Trophoblast cell (in vitro differentiated cells and primary cell): ENCODE measurements at regions not wholly inside any gene's neighbourhood (a gene's known extent, or its start where the extent isn't known, plus 50 kb on each side); places are given as distances from the start of the nearest gene placed in this dataset.

Experiments
- DNase-seq, 2 donors: peaks; one replicate each; pipeline ENCODE4 v3.0.0-alpha.2; 2016
- H2AFZ ChIP-seq: 2 replicates; pipeline ENCODE4 v1.6.1; 2013; ENCODE audit warnings: low read length, moderate library complexity, mild to moderate bottlenecking; ENCODE audit not compliant: insufficient read depth, poor library complexity
- H2AK5ac ChIP-seq: 2 replicates; pipeline ENCODE4 v1.6.1; 2013; ENCODE audit warnings: mild to moderate bottlenecking, low read length
- H2BK120ac ChIP-seq: 2 replicates; pipeline ENCODE4 v1.6.1; 2013; ENCODE audit warnings: low read length, mild to moderate bottlenecking, moderate library complexity; ENCODE audit not compliant: insufficient read depth, poor library complexity
- H2BK12ac ChIP-seq: 2 replicates; pipeline ENCODE4 v1.6.1; 2013; ENCODE audit warnings: mild to moderate bottlenecking, low read length, moderate library complexity
- H2BK5ac ChIP-seq: 2 replicates; pipeline ENCODE4 v1.6.1; 2013; ENCODE audit warnings: low read length, low read depth, moderate library complexity, mild to moderate bottlenecking; ENCODE audit not compliant: poor library complexity
- H3K14ac ChIP-seq: 2 replicates; pipeline ENCODE4 v1.6.1; 2013; ENCODE audit warnings: mild to moderate bottlenecking, low read length
- H3K18ac ChIP-seq: 2 replicates; pipeline ENCODE4 v1.6.1; 2013; ENCODE audit warnings: mild to moderate bottlenecking, low read length
- H3K23ac ChIP-seq: 2 replicates; pipeline ENCODE4 v1.6.1; 2013; ENCODE audit warnings: low read length
- H3K27ac ChIP-seq: 2 replicates; pipeline ENCODE4 v1.5.1; 2013; ENCODE audit warnings: low read depth, mild to moderate bottlenecking, inconsistent platforms, low read length, moderate library complexity
- H3K27me3 ChIP-seq: 2 replicates; pipeline ENCODE4 v1.6.1; 2013; ENCODE audit warnings: inconsistent platforms, mild to moderate bottlenecking, low read length, moderate library complexity; ENCODE audit not compliant: insufficient read depth
- H3K36me3 ChIP-seq, 2 experiments: 1 replicate in 1 of 2; 2 replicates in 1 of 2; pipeline ENCODE4 v1.6.1; 2013; ENCODE audit warnings: low read length in 2 of 2, mild to moderate bottlenecking in 2 of 2, moderate library complexity in 1 of 2; ENCODE audit not compliant: insufficient read depth in 2 of 2, control insufficient read depth in 1 of 2
- H3K4ac ChIP-seq: 2 replicates; pipeline ENCODE4 v1.6.1; 2013; ENCODE audit warnings: low read depth, mild to moderate bottlenecking, low read length, moderate library complexity
- H3K4me1 ChIP-seq, 2 experiments: 1 replicate in 1 of 2; 2 replicates in 1 of 2; pipeline ENCODE4 v1.6.1; 2013; ENCODE audit warnings: low read length in 2 of 2, mild to moderate bottlenecking in 2 of 2, moderate library complexity in 1 of 2; ENCODE audit not compliant: insufficient read depth in 2 of 2, control insufficient read depth in 1 of 2
- H3K4me2 ChIP-seq: 2 replicates; pipeline ENCODE4 v1.6.1; 2013; ENCODE audit warnings: inconsistent platforms, mild to moderate bottlenecking, low read length, moderate library complexity
- H3K4me3 ChIP-seq: 2 replicates; pipeline ENCODE4 v1.5.1; 2013; ENCODE audit warnings: mild to moderate bottlenecking, low read depth, low read length, inconsistent platforms
- H3K79me1 ChIP-seq: one replicate; pipeline ENCODE4 v1.6.1; 2013; ENCODE audit warnings: low read length
- H3K79me2 ChIP-seq: 2 replicates; pipeline ENCODE4 v1.6.1; 2013; ENCODE audit warnings: low read length, mild to moderate bottlenecking; ENCODE audit not compliant: control insufficient read depth, insufficient read depth, poor library complexity
- H3K9ac ChIP-seq: 2 replicates; pipeline ENCODE4 v1.6.1; 2013; ENCODE audit warnings: mild to moderate bottlenecking, low read length
- H3K9me3 ChIP-seq: 2 replicates; pipeline ENCODE4 v1.6.1; 2013; ENCODE audit warnings: low read depth, mild to moderate bottlenecking, control low read depth, inconsistent platforms, low read length; ENCODE audit not compliant: insufficient read depth
- H4K12ac ChIP-seq: 2 replicates; pipeline ENCODE4 v1.6.1; 2013; ENCODE audit warnings: low read depth, mild to moderate bottlenecking, low read length, moderate library complexity
- H4K8ac ChIP-seq: 2 replicates; pipeline ENCODE4 v1.6.1; 2013; ENCODE audit warnings: low read depth, mild to moderate bottlenecking, low read length, moderate library complexity
- H4K91ac ChIP-seq: one replicate; pipeline ENCODE4 v1.6.1; 2013; ENCODE audit warnings: low read depth, mild to moderate bottlenecking, low read length, moderate library complexity
- WGBS: extraction: QIAGEN DNeasy Blood & Tissue Kit; methylation state at CpG from one replicate; pipeline ENCODE4 v1.1.7; 2013; ENCODE audit warnings: missing lambda C conversion rate; ENCODE audit not compliant: insufficient read length, insufficient coverage; ENCODE audit errors: extremely low coverage; 5-methylcytosine and 5-hydroxymethylcytosine counted together

DNA sequence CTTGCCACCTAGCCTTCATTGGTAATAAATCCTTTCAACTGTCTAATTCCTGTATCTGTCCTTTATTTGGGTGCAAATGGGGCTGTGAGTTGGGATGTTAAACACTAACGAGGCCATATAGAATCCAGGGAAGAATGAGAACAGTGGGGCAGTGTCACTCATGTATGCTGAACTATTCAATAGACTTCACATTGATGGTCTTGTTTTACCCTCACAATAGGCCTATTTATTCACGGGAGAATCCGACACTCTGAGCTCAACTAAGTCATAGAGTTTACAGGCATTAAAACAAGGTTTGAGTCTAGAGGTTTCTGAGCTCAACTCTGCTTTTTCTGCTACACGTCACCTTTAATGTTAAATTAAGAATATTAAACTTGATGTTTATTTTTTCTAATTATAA is 421.6 kb downstream of the SOX11 start:
- H3K9me3 ChIP-seq: no peaks in the 10 kb centered on the region
- no peaks in the 10 kb centered on the region for H3K79me1 ChIP-seq
- no peak overlapping the region for H3K9ac ChIP-seq
- H2BK12ac ChIP-seq: no peak overlapping the region
- H4K91ac ChIP-seq: no peak overlapping the region
- no peak overlapping the region for H2AFZ ChIP-seq
- no peak overlapping the region for H4K12ac ChIP-seq
- no peaks in the 10 kb centered on the region for H3K79me2 ChIP-seq
- H3K27me3 ChIP-seq: no peaks in the 10 kb centered on the region
- H4K8ac ChIP-seq: no peak overlapping the region
- no peak overlapping the region for H3K4me3 ChIP-seq
- H3K27ac ChIP-seq: no peak overlapping the region
- no peak overlapping the region for H3K4me2 ChIP-seq
- WGBS: no CpG with 5 or more reads among the region's 4 CpGs
- H2AK5ac ChIP-seq: no peak overlapping the region
- H3K18ac ChIP-seq: no peak overlapping the region
- H2BK120ac ChIP-seq: no peak overlapping the region
- H3K4ac ChIP-seq: no peak overlapping the region
- H3K4me1 ChIP-seq: peaks cover 2 to 5% of the 10 kb centered on the region in 2 experiments
- no peak for DNase-seq
- H3K23ac ChIP-seq: no peak overlapping the region
- no peak overlapping the region for H2BK5ac ChIP-seq
- no peak overlapping the region for H3K14ac ChIP-seq
- no peaks in the 10 kb centered on the region for H3K36me3 ChIP-seq

DNA sequence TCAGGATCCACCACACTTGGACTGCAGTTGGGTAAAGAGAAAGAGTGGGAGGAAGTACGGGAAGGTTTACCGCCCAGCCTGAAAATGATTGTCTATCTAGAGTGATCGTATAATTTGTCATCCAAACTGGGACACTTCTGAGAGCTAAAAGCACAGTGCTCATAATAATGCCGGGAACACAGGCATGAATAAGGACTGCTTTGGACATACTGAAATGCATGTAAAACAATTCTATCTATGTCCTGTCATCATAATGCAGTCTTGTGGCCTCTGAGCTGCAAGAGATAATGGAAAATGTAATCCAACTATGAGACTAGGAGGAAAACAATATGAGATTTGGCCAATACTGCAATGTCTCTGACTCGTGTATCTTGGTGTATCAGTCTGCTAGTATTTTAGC is 435.5 kb downstream of the SOX11 start:
- Histone ChIP-seq H2BK12ac (no peak overlapping the region), H2BK5ac (no peak overlapping the region), H3K4me3 (no peak overlapping the region), H3K4me1 (no peaks in the 10 kb centered on the region), H3K9me3 (peaks cover 2% of the 10 kb centered on the region), H3K36me3 (no peaks in the 10 kb centered on the region), H3K79me1 (no peaks in the 10 kb centered on the region), H3K18ac (no peak overlapping the region), H3K4ac (no peak overlapping the region), H3K27me3 (no peaks in the 10 kb centered on the region), H3K9ac (no peak overlapping the region), H4K12ac (no peak overlapping the region), H3K79me2 (no peaks in the 10 kb centered on the region), H3K4me2 (no peak overlapping the region), H2AK5ac (no peak overlapping the region), H3K23ac (no peak overlapping the region), H4K8ac (no peak overlapping the region), H3K27ac (no peak overlapping the region), H4K91ac (no peak overlapping the region), H2AFZ (no peak overlapping the region), H3K14ac (no peak overlapping the region), H2BK120ac (no peak overlapping the region)
- no peak for DNase-seq
- WGBS: no CpG with 5 or more reads among the region's 5 CpGs

DNA sequence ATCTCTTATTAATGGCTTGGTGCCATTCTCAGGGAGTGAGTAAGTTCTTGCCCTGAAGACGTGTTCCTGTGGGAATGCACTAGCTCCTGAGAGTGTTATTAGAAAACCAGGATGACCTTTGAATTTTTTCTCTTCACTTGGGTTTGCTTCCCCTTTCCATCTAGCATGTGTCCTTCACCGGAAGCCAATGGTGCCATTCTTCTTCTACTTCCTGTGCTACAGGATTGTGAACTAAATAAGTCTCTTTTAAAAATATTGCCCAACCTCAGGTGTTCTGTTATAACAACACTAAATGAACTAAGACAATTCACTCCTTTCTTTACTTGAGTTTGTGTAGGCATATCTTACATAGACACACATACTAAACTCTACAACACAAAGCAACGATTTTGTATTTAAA is 447.0 kb downstream of the SOX11 start:
- Histone ChIP-seq H2BK12ac (no peak overlapping the region), H3K4me3 (no peak overlapping the region), H3K36me3 (no peaks in the 10 kb centered on the region), H3K27me3 (no peaks in the 10 kb centered on the region), H4K91ac (no peak overlapping the region), H3K4me2 (no peak overlapping the region), H3K27ac (no peak overlapping the region), H3K79me2 (no peaks in the 10 kb centered on the region), H3K23ac (no peak overlapping the region), H3K79me1 (no peaks in the 10 kb centered on the region), H2BK5ac (peak overlapping the region; percentile 31), H2AFZ (no peak overlapping the region), H3K9me3 (no peaks in the 10 kb centered on the region), H3K4ac (no peak overlapping the region), H2BK120ac (no peak overlapping the region), H3K4me1 (no peaks in the 10 kb centered on the region), H3K18ac (no peak overlapping the region), H2AK5ac (no peak overlapping the region), H3K14ac (no peak overlapping the region), H3K9ac (no peak overlapping the region), H4K12ac (no peak overlapping the region), H4K8ac (no peak overlapping the region)
- DNase-seq: no peak
- no CpG with 5 or more reads among the region's 3 CpGs for WGBS

DNA sequence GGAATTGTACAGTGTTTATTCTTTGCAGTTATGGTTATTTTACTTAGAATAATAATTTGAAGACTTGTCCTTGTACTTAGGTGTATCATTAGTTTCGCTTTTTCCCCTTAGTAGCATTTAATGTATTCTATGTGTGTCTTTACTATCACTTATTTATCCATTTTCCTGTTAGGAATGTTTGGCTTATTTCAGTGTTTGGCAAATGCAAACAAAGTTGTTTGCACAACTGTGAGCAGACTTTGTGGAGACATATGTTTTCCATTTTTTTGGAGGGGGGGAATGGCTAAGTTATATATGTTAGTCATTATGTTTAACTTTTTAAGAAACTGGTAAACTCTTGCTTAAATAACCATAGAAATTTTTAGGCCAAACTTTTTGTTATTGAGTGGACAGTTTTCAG is 447.7 kb downstream of the SOX11 start:
- Histone ChIP-seq H3K27ac (no peak overlapping the region), H3K27me3 (no peaks in the 10 kb centered on the region), H2BK12ac (no peak overlapping the region), H3K4me3 (no peak overlapping the region), H2BK5ac (no peak overlapping the region), H4K12ac (no peak overlapping the region), H2AK5ac (no peak overlapping the region), H3K79me1 (no peaks in the 10 kb centered on the region), H4K91ac (no peak overlapping the region), H3K4me2 (no peak overlapping the region), H3K4me1 (no peaks in the 10 kb centered on the region), H3K9ac (no peak overlapping the region), H3K4ac (no peak overlapping the region), H3K18ac (no peak overlapping the region), H3K79me2 (no peaks in the 10 kb centered on the region), H3K14ac (no peak overlapping the region), H3K9me3 (no peaks in the 10 kb centered on the region), H2BK120ac (no peak overlapping the region), H3K23ac (no peak overlapping the region), H2AFZ (no peak overlapping the region), H3K36me3 (no peaks in the 10 kb centered on the region), H4K8ac (no peak overlapping the region)
- WGBS: no CpG with 5 or more reads among the region's 1 CpG
- DNase-seq: no peak
